ENCODE measurements at regions not wholly inside any gene's neighbourhood (a gene's known extent, or its start where the extent isn't known, plus 50 kb on each side); places are given as distances from the start of the nearest gene placed in this dataset.
"Not testable (repeated sequence)": the region's sequence is repeated elsewhere in the genome, so short reads cannot be mapped to it uniquely, and the experiment has no call there.

- not testable (repeated sequence) for DNase-seq (ENCODE audit: low read depth)
Measured at GRCh38 chr10:47626975-47627374, 103.5 kb upstream of the AGAP9 start.

- not testable (repeated sequence) for DNase-seq (ENCODE audit: low read depth)
Measured at GRCh38 chr10:47622719-47623118, 99.3 kb upstream of the AGAP9 start.

DNA sequence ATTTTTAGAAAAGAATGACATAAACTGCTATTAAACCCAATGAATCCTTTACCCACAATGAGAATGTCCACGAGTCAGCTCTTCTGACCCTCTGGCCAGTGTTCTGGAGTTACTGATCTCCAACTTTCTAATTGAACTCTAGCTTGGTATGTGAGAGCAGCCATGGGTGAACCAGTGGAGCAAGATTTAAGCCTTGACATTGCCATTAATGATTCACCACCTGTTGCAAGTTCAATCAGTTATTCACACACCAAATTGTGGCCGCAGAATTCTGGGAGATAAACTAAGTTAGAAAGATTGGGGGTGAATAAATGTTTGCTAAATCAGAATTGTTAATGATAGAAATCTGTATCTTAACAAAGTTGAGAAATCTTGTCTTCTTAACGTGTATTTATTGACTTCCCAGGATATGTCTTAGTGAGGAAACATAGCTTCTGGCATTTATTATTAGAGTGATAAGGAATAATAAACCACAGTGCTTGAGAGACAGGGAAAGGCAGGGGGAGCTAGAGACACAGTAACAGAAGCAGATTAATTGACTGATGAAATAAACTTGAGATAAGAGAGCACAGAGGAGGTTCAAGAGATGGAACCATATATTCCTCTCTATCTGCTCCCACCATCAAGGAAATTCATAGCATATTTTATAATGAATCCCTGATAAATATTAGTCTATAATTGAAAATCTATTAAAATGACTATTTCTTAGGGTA lies 96.0 kb upstream of the AGAP9 start:
- not testable (repeated sequence) for DNase-seq (ENCODE audit: low read depth)

DNA sequence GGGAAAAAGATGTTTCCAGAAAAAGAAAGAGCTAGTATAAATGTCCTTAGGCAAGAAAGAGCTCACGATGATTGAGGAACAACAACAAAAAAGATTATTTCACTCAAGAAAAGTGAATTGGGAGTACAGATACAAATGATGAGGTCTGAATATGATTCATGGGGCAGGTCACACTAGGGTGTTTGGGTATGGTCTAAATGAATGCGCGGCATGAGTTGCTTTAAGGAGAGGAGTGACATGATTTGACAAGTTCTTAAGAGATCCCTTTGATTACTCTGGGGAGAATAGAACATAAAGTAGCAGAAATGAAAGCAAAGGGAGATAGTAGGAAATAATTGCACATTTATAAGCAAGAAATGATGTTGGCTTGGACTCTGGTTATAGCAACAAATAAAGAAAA lies 85.9 kb upstream of the AGAP9 start:
- DNase-seq (ENCODE audit: low read depth): not testable (repeated sequence)

DNA sequence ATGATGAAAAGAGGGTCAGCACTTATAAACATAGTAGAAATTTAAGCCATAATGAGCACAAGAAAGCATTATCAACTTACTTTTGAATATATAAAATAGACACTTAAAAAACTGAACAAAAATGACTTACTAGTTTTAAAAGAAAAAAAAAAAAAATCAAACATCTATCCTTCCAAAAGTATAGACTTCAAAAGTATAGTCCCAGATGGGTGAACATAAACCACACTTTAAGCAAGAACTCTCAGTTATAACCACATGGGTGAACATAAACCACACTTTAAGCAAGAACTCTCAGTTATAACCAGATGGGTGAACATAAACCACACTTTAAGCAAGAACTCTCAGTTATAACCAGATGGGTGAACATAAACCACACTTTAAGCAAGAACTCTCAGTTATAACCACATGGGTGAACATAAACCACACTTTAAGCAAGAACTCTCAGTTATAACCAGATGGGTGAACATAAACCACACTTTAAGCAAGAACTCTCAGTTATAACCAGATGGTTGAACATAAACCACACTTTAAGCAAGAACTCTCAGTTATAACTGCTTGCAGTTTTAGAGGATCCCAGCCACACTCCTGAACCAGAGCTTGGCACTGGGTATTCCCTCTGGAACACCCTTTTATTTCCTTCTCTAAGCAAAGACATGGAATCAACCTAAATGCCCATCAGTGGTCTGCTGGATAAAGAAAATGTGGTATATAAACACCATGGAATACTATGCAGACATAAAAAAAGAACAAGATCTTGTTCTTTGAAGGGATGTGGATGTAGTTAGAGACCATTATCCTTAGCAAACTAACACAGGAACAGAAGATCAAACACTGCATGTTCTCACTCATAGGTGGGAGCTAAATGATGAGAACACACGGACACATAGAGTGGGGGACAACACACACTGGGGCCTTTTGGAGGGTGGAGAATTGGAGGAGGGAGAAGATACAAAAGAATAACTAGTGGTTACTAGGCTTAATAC lies 82.6 kb upstream of the AGAP9 start:
- not testable (repeated sequence) for DNase-seq (ENCODE audit: low read depth)

- DNase-seq (ENCODE audit: low read depth): not testable (repeated sequence)
Measured at GRCh38 chr10:47600604-47601003, 77.2 kb upstream of the AGAP9 start.

GRCh38 chr10:47600127-47600526 lies 76.7 kb upstream of the AGAP9 start:
- DNase-seq (ENCODE audit: low read depth): not testable (repeated sequence)

- not testable (repeated sequence) for DNase-seq (ENCODE audit: low read depth)
Measured at GRCh38 chr10:47599657-47600056, 76.2 kb upstream of the AGAP9 start.

DNA sequence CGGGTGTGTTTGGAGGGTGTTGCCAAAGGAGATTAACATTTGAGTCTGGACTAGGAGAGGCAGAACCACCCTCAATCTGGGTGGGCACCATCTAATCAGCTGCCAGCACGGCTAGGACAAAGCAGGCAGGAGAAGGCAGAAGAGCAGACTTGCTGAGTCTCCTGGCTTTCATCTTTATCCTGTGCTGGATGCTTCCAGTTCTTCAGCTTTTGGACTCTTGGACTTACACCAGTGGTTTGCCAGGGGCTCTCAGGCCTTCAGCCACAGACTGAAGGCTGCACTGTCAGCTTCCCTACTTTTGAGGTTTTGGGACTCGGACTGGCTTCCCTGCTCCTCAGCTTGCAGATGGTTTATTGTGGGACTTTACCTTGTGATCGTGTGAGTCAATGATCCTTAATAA lies 70.4 kb upstream of the AGAP9 start:
- not testable (repeated sequence) for DNase-seq (ENCODE audit: low read depth)

- DNase-seq (ENCODE audit: low read depth): not testable (repeated sequence)
Measured at GRCh38 chr10:47593129-47593528, 69.7 kb upstream of the AGAP9 start.

- DNase-seq (ENCODE audit: low read depth): not testable (repeated sequence)
Measured at GRCh38 chr10:47590956-47591355, 67.5 kb upstream of the AGAP9 start.

GRCh38 chr10:47590534-47590933 lies 67.1 kb upstream of the AGAP9 start:
- DNase-seq (ENCODE audit: low read depth): not testable (repeated sequence)

- DNase-seq (ENCODE audit: low read depth): not testable (repeated sequence)
Measured at GRCh38 chr10:47582051-47582450, 58.6 kb upstream of the AGAP9 start.

GRCh38 chr10:47580063-47580462 lies 56.6 kb upstream of the AGAP9 start:
- not testable (repeated sequence) for DNase-seq (ENCODE audit: low read depth)

DNA sequence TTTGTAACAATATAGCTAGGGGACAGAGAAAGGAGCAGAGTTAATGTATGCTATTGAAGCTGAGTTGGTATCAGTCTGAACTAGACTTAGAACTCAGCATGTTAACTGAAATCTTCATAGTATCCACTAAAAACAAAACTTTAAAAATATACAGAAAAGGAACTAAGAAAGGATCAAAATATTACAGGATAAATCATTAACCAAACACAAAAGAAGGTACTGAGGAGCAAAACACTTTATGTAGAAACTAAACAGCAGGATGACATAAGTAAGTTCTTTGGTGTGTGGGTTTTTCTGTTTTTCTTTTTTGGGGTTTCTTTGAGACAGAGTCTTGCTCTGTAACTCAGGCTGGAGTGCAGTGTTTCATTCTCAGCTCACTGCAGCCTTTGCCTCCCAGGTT lies 55.1 kb upstream of the AGAP9 start:
- not testable (repeated sequence) for DNase-seq (ENCODE audit: low read depth)
